Chondrocyte (in vitro differentiated cells): ENCODE measurements at regions not wholly inside any gene's neighbourhood (a gene's known extent, or its start where the extent isn't known, plus 50 kb on each side); places are given as distances from the start of the nearest gene placed in this dataset.

Experiments
- DNase-seq: peaks from one replicate; pipeline ENCODE4 v3.0.0; 2021; ENCODE audit warnings: mixed read lengths, low spot score
- H3K27ac Mint-ChIP-seq: one replicate; pipeline ENCODE4 v1.8.0; 2021; ENCODE audit warnings: mild to moderate bottlenecking, moderate library complexity, mixed read lengths; ENCODE audit not compliant: unreplicated experiment
- H3K27me3 Mint-ChIP-seq: 2 replicates; pipeline ENCODE4 v1.8.0; 2021; ENCODE audit warnings: low read depth, mixed read lengths
- H3K36me3 Mint-ChIP-seq: 2 replicates; pipeline ENCODE4 v1.8.0; 2021; ENCODE audit warnings: low read depth, mixed read lengths
- H3K4me1 Mint-ChIP-seq: 2 replicates; pipeline ENCODE4 v1.8.0; 2021; ENCODE audit warnings: low read depth, mild to moderate bottlenecking, mixed read lengths
- H3K4me3 Mint-ChIP-seq: one replicate; pipeline ENCODE4 v1.8.0; 2021; ENCODE audit warnings: mild to moderate bottlenecking, moderate library complexity, mixed read lengths; ENCODE audit not compliant: unreplicated experiment
- H3K9me3 Mint-ChIP-seq: 2 replicates; pipeline ENCODE4 v1.8.0; 2021; ENCODE audit warnings: low read depth, mixed read lengths
- TF ChIP-seq, protein P1 (sequence below): fragments of 200-600 bp; sonication (generic); IDR thresholded peaks from 2 replicates; pipeline ENCODE4 v1.5.0; 2021; ENCODE audit warnings: antibody characterized with exemption, mild to moderate bottlenecking, moderate library complexity

DNA sequence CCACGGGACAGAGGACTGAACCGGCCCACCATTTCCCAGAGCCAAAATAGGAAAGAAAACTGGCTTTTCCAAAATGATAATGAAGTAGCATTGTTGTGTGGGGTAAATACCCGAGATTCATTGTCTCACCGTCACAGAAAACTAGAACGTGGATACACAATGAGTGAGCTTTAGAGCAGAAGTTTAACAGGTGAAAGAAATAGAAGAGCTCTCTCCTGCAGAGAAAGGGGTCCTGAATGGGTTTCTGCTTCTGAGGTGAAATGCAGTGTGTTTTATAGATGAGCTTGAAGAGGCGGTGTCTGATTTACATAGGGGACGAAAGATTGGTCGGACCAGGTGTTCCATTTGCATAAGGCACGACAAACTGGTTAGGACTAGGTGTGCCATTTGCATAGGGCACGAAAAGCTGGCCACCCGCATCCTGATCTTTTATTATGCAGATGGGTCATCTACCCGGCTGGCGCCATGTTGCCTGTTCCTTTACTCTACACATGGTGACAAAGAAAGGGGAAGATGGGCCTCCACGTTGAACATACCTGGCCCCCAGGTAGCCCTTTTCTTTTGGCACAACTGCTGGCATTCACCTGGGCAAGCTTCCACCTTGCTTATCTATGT, 118.1 kb downstream of the ATXN3L start:
- no peaks in the 10 kb centered on the region for H3K27me3 Mint-ChIP-seq
- DNase-seq: no peak
- H3K4me1 Mint-ChIP-seq: no peaks in the 10 kb centered on the region
- no peaks in the 10 kb centered on the region for H3K36me3 Mint-ChIP-seq
- H3K4me3 Mint-ChIP-seq: no peak overlapping the region
- H3K27ac Mint-ChIP-seq: no peak overlapping the region
- TF ChIP-seq, protein P1, sequence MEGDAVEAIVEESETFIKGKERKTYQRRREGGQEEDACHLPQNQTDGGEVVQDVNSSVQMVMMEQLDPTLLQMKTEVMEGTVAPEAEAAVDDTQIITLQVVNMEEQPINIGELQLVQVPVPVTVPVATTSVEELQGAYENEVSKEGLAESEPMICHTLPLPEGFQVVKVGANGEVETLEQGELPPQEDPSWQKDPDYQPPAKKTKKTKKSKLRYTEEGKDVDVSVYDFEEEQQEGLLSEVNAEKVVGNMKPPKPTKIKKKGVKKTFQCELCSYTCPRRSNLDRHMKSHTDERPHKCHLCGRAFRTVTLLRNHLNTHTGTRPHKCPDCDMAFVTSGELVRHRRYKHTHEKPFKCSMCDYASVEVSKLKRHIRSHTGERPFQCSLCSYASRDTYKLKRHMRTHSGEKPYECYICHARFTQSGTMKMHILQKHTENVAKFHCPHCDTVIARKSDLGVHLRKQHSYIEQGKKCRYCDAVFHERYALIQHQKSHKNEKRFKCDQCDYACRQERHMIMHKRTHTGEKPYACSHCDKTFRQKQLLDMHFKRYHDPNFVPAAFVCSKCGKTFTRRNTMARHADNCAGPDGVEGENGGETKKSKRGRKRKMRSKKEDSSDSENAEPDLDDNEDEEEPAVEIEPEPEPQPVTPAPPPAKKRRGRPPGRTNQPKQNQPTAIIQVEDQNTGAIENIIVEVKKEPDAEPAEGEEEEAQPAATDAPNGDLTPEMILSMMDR: no peak
- H3K9me3 Mint-ChIP-seq: peaks cover 8% of the 10 kb centered on the region

- Mint-ChIP-seq H3K4me3 (no peak overlapping the region), H3K27ac (no peak overlapping the region), H3K36me3 (no peaks in the 10 kb centered on the region), H3K9me3 (peaks cover 8% of the 10 kb centered on the region), H3K4me1 (no peaks in the 10 kb centered on the region), H3K27me3 (no peaks in the 10 kb centered on the region)
- TF ChIP-seq, protein P1: no peak
- DNase-seq: no peak
Measured at GRCh38 chrX:13200398-13200797, 119.5 kb downstream of the ATXN3L start.

DNA sequence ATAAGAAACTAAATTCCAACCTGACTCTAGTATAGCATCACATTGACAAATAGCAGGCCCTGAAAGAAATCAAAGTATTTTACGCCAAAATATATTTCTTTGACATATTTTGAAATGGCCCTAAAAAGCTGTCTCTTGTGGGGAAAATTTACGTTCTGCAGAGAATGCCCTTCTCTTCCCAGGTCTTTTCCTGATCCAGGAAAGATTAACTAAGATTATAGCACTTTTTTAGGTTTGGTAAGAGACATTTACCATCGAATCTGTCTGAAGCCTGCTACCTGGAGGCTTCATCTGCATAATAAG, 121.1 kb downstream of the ATXN3L start:
- Mint-ChIP-seq H3K36me3 (no peaks in the 10 kb centered on the region), H3K27me3 (no peaks in the 10 kb centered on the region), H3K9me3 (peaks cover 7% of the 10 kb centered on the region), H3K4me1 (peaks cover 7% of the 10 kb centered on the region), H3K4me3 (no peak overlapping the region), H3K27ac (no peak overlapping the region)
- DNase-seq: no peak
- TF ChIP-seq, protein P1: no peak

GRCh38 chrX:13198056-13198761, 121.6 kb downstream of the ATXN3L start:
- H3K27me3 Mint-ChIP-seq: no peaks in the 10 kb centered on the region
- H3K4me1 Mint-ChIP-seq: peaks cover 11% of the 10 kb centered on the region
- H3K36me3 Mint-ChIP-seq: no peaks in the 10 kb centered on the region
- peaks cover 6% of the 10 kb centered on the region for H3K9me3 Mint-ChIP-seq
- no peak overlapping the region for H3K27ac Mint-ChIP-seq
- TF ChIP-seq, protein P1: no peak
- DNase-seq: no peak
- H3K4me3 Mint-ChIP-seq: no peak overlapping the region

- Mint-ChIP-seq H3K4me3 (no peak overlapping the region), H3K27ac (no peak overlapping the region), H3K4me1 (peaks cover 11% of the 10 kb centered on the region), H3K27me3 (no peaks in the 10 kb centered on the region), H3K36me3 (no peaks in the 10 kb centered on the region), H3K9me3 (peaks cover 6% of the 10 kb centered on the region)
- TF ChIP-seq, protein P1: no peak
- DNase-seq: no peak
Measured at GRCh38 chrX:13196782-13197181, 123.1 kb downstream of the ATXN3L start.
